Erythroblast (primary cell): ENCODE measurements at regions not wholly inside any gene's neighbourhood (a gene's known extent, or its start where the extent isn't known, plus 50 kb on each side); places are given as distances from the start of the nearest gene placed in this dataset.

ENCODE experiments used
- DNase-seq, 2 experiments: peaks; one replicate each; lab custom pipeline; 2025; lab: John Stamatoyannopoulos, UW
- GATA1 ChIP-seq: IDR thresholded peaks from 2 replicates; pipeline ENCODE4 v1.6.1; 2011; ENCODE audit warnings: low read depth, mild to moderate bottlenecking, control low read depth, low read length, moderate library complexity
- POLR2A ChIP-seq: IDR thresholded peaks from 2 replicates; pipeline ENCODE4 v1.6.1; 2011; ENCODE audit warnings: mild to moderate bottlenecking, low read length

GRCh38 chr5:176728831-176729251 lies 81.5 kb upstream of the UNC5A start:
- no peak for DNase-seq
- TF ChIP-seq GATA1 (no peak), POLR2A (no peak)

GRCh38 chr5:176730815-176731475 lies 79.4 kb upstream of the UNC5A start:
- DNase-seq: no peak
- TF ChIP-seq POLR2A (no peak), GATA1 (no peak)

GRCh38 chr5:176731506-176732160 lies 78.7 kb upstream of the UNC5A start:
- TF ChIP-seq GATA1: no peak
- TF ChIP-seq POLR2A: no peak
- no peak for DNase-seq

GRCh38 chr5:176732306-176732705 lies 78.1 kb upstream of the UNC5A start:
- TF ChIP-seq GATA1 (no peak), POLR2A (no peak)
- DNase-seq: no peak

- TF ChIP-seq GATA1 (no peak), POLR2A (no peak)
- DNase-seq: no peak
These were observed 77.5 kb upstream of the UNC5A start for GRCh38 chr5:176732736-176733405.

GRCh38 chr5:176733406-176734262 lies 76.7 kb upstream of the UNC5A start:
- TF ChIP-seq GATA1: no peak
- no peak for DNase-seq

GRCh38 chr5:176734756-176735342 lies 75.5 kb upstream of the UNC5A start:
- DNase-seq: no peak
- TF ChIP-seq POLR2A (no peak), GATA1 (no peak)

GRCh38 chr5:176735383-176736265 lies 74.7 kb upstream of the UNC5A start:
- no peak for DNase-seq
- TF ChIP-seq GATA1 (no peak), POLR2A (no peak)

GRCh38 chr5:176736301-176736930 lies 73.9 kb upstream of the UNC5A start:
- no peak for DNase-seq

GRCh38 chr5:176736931-176737745 lies 73.2 kb upstream of the UNC5A start:
- TF ChIP-seq POLR2A (no peak), GATA1 (no peak)
- DNase-seq: no peak

More at GRCh38 chr5:176736301-176736930, 73.9 kb upstream of the UNC5A start:
- no peak for TF ChIP-seq POLR2A
- TF ChIP-seq GATA1: no peak

- TF ChIP-seq GATA1 (no peak), POLR2A (no peak)
- DNase-seq: no peak
These were observed 72.4 kb upstream of the UNC5A start for GRCh38 chr5:176737746-176738636.
